ENCODE measurements at regions not wholly inside any gene's neighbourhood (a gene's known extent, or its start where the extent isn't known, plus 50 kb on each side); places are given as distances from the start of the nearest gene placed in this dataset.

DNA sequence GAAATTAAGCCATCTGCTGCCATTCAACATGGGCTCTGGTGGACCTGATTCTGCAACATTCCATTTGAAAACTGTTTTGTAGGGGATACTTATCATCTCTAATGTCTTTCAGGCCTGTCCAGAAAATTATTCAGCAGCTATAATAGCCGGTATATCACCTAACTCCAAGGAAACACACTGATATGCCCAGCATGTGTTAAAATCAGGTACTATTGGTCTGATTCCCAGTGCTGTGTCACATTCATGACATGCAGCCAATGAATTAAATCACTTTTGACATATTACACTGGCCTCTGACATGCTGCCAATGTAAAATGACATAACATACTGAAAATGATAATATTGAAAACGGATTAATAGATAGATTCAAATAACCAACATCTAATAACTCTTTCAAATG lies 60.5 kb upstream of the IRX5 start:
- intact Hi-C loops (cut with DNase I) = no loop called here
- Histone ChIP-seq H3K36me3 (no peaks in the 10 kb centered on the region), H3K4me3 (no peak overlapping the region), H3K4me1 (ENCODE audit: insufficient read depth) (no peaks in the 10 kb centered on the region), H3K27ac (no peak overlapping the region), H3K9me3 (no peaks in the 10 kb centered on the region), H3K27me3 (no peaks in the 10 kb centered on the region)
- no peak for TF ChIP-seq POLR2A (IDR thresholded peaks at IDR 0.05)
- TF ChIP-seq, protein P1, sequence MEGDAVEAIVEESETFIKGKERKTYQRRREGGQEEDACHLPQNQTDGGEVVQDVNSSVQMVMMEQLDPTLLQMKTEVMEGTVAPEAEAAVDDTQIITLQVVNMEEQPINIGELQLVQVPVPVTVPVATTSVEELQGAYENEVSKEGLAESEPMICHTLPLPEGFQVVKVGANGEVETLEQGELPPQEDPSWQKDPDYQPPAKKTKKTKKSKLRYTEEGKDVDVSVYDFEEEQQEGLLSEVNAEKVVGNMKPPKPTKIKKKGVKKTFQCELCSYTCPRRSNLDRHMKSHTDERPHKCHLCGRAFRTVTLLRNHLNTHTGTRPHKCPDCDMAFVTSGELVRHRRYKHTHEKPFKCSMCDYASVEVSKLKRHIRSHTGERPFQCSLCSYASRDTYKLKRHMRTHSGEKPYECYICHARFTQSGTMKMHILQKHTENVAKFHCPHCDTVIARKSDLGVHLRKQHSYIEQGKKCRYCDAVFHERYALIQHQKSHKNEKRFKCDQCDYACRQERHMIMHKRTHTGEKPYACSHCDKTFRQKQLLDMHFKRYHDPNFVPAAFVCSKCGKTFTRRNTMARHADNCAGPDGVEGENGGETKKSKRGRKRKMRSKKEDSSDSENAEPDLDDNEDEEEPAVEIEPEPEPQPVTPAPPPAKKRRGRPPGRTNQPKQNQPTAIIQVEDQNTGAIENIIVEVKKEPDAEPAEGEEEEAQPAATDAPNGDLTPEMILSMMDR (IDR thresholded peaks at IDR 0.05) = no peak
- DNase-seq = no peak
- WGBS, 3 donors = 67 to 82% (median 80%) methylated on average over 2 of the region's 2 CpGs

- no peak overlapping the region for H3K27ac ChIP-seq
- H3K36me3 ChIP-seq = no peaks in the 10 kb centered on the region
- no peaks in the 10 kb centered on the region for H3K9me3 ChIP-seq
- 79 to 84% (median 83%) methylated on average over 4 of the region's 4 CpGs for WGBS, 3 donors
- H3K27me3 ChIP-seq = no peaks in the 10 kb centered on the region
- TF ChIP-seq, protein P1 (IDR thresholded peaks at IDR 0.05) = no peak
- no peak for TF ChIP-seq POLR2A (IDR thresholded peaks at IDR 0.05)
- TF ChIP-seq EP300 (IDR thresholded peaks at IDR 0.05) = no peak
- no peak overlapping the region for H3K4me3 ChIP-seq
- no peak for DNase-seq
- intact Hi-C loops (cut with DNase I) = no loop called here
- no peaks in the 10 kb centered on the region for H3K4me1 ChIP-seq (ENCODE audit: insufficient read depth)
These were observed 63.3 kb upstream of the IRX5 start for GRCh38 chr16:54867302-54867832.

- Histone ChIP-seq H3K27me3 (no peaks in the 10 kb centered on the region), H3K4me3 (no peak overlapping the region), H3K4me1 (ENCODE audit: insufficient read depth) (no peaks in the 10 kb centered on the region), H3K27ac (no peak overlapping the region), H3K9me3 (no peaks in the 10 kb centered on the region), H3K36me3 (no peaks in the 10 kb centered on the region)
- TF ChIP-seq POLR2A (IDR thresholded peaks at IDR 0.05) (no peak), EP300 (IDR thresholded peaks at IDR 0.05) (no peak)
- TF ChIP-seq, protein P1 (IDR thresholded peaks at IDR 0.05) = no peak
- 33 to 43% (median 35%) methylated on average over 9 of the region's 9 CpGs for WGBS, 3 donors
- no peak for DNase-seq
- intact Hi-C loops (cut with DNase I) = no loop called here
These were observed 68.1 kb upstream of the IRX5 start for GRCh38 chr16:54862529-54862928.

DNA sequence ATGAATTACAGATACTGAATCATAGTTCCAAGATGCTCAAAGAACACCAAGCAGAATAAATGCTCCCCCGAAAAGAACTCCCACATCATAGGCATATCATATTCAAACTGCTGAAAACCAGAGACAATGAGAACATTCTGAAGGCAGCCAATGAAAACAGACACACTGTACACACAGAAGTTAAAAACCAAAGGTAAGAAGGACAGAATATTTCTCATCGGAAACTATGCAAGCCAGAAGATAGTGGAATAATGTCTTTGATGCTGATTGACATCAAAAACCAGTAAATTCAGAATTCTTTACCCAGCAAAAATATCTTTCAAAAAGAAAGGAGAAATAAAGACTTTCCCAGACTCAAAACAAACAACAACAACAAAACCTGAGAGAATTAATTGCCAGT lies 73.8 kb upstream of the IRX5 start:
- TF ChIP-seq EP300 (IDR thresholded peaks at IDR 0.05) (no peak), POLR2A (IDR thresholded peaks at IDR 0.05) (no peak)
- TF ChIP-seq, protein P1 (IDR thresholded peaks at IDR 0.05) = no peak
- Histone ChIP-seq H3K4me1 (ENCODE audit: insufficient read depth) (no peaks in the 10 kb centered on the region), H3K36me3 (no peaks in the 10 kb centered on the region), H3K27ac (no peak overlapping the region), H3K4me3 (no peak overlapping the region), H3K27me3 (no peaks in the 10 kb centered on the region), H3K9me3 (no peaks in the 10 kb centered on the region)
- intact Hi-C loops (cut with DNase I) = no loop called here
- DNase-seq = no peak
- 92 to 95% (median 92%) methylated on average over 2 of the region's 2 CpGs for WGBS, 3 donors

Data from ovary (tissue), 7 donors.